ENCODE measurements at regions not wholly inside any gene's neighbourhood (a gene's known extent, or its start where the extent isn't known, plus 50 kb on each side); places are given as distances from the start of the nearest gene placed in this dataset.

- DNase-seq (ENCODE audit: low read depth, low spot score) = no peak
- TF ChIP-seq YY1 (IDR thresholded peaks at IDR 0.05; ENCODE audit: insufficient read depth, insufficient read length) = no peak
- TF ChIP-seq ZNF274 (IDR thresholded peaks at IDR 0.05; ENCODE audit: low read depth, low read length) = no peak
- no peak for TF ChIP-seq SUZ12 (IDR thresholded peaks at IDR 0.05; ENCODE audit: extremely low read depth, insufficient read depth, insufficient read length)
Observed at GRCh38 chr21:19590044-19590443, 1186.5 kb upstream of the TMPRSS15 start.

GRCh38 chr21:19603011-19603593 lies 1199.5 kb upstream of the TMPRSS15 start:
- H3K4me3 ChIP-seq (ENCODE audit: insufficient read length, low read depth) = no peak overlapping the region
- H3K4me1 ChIP-seq (ENCODE audit: insufficient read depth, insufficient read length) = no peaks in the 10 kb centered on the region
- no peak for DNase-seq (ENCODE audit: low read depth, low spot score)
- H3K36me3 ChIP-seq (ENCODE audit: insufficient read depth, insufficient read length, low read length) = no peaks in the 10 kb centered on the region
- TF ChIP-seq ZNF274 (IDR thresholded peaks at IDR 0.05; ENCODE audit: low read depth, low read length) (no peak), YY1 (IDR thresholded peaks at IDR 0.05; ENCODE audit: insufficient read depth, insufficient read length) (no peak), SUZ12 (IDR thresholded peaks at IDR 0.05; ENCODE audit: extremely low read depth, insufficient read depth, insufficient read length) (no peak)
- H3K9ac ChIP-seq (ENCODE audit: insufficient read length, low read depth) = no peak overlapping the region
- no peaks in the 10 kb centered on the region for H3K9me3 ChIP-seq (ENCODE audit: insufficient read depth, low read length)
- H3K27me3 ChIP-seq (ENCODE audit: insufficient read depth, insufficient read length) = no peaks in the 10 kb centered on the region

More at GRCh38 chr21:19590044-19590443, 1186.5 kb upstream of the TMPRSS15 start:
- no peaks in the 10 kb centered on the region for H3K27me3 ChIP-seq (ENCODE audit: insufficient read depth, insufficient read length)
- no peaks in the 10 kb centered on the region for H3K9me3 ChIP-seq (ENCODE audit: insufficient read depth, low read length)
- no peaks in the 10 kb centered on the region for H3K36me3 ChIP-seq (ENCODE audit: insufficient read depth, insufficient read length, low read length)
- H3K4me3 ChIP-seq (ENCODE audit: insufficient read length, low read depth) = no peak overlapping the region
- no peaks in the 10 kb centered on the region for H3K4me1 ChIP-seq (ENCODE audit: insufficient read depth, insufficient read length)
- no peak overlapping the region for H3K9ac ChIP-seq (ENCODE audit: insufficient read length, low read depth)

GRCh38 chr21:19608101-19608621 lies 1204.6 kb upstream of the TMPRSS15 start:
- H3K9me3 ChIP-seq (ENCODE audit: insufficient read depth, low read length) = no peaks in the 10 kb centered on the region
- no peaks in the 10 kb centered on the region for H3K36me3 ChIP-seq (ENCODE audit: insufficient read depth, insufficient read length, low read length)
- H3K27me3 ChIP-seq (ENCODE audit: insufficient read depth, insufficient read length) = no peaks in the 10 kb centered on the region
- no peaks in the 10 kb centered on the region for H3K4me1 ChIP-seq (ENCODE audit: insufficient read depth, insufficient read length)
- DNase-seq (ENCODE audit: low read depth, low spot score) = no peak
- TF ChIP-seq YY1 (IDR thresholded peaks at IDR 0.05; ENCODE audit: insufficient read depth, insufficient read length) (no peak), SUZ12 (IDR thresholded peaks at IDR 0.05; ENCODE audit: extremely low read depth, insufficient read depth, insufficient read length) (no peak), ZNF274 (IDR thresholded peaks at IDR 0.05; ENCODE audit: low read depth, low read length) (no peak)
- H3K9ac ChIP-seq (ENCODE audit: insufficient read length, low read depth) = no peak overlapping the region
- no peak overlapping the region for H3K4me3 ChIP-seq (ENCODE audit: insufficient read length, low read depth)

GRCh38 chr21:19609611-19610010 lies 1206.0 kb upstream of the TMPRSS15 start:
- Histone ChIP-seq H3K36me3 (ENCODE audit: insufficient read depth, insufficient read length, low read length) (no peaks in the 10 kb centered on the region), H3K9ac (ENCODE audit: insufficient read length, low read depth) (no peak overlapping the region), H3K9me3 (ENCODE audit: insufficient read depth, low read length) (no peaks in the 10 kb centered on the region), H3K4me1 (ENCODE audit: insufficient read depth, insufficient read length) (no peaks in the 10 kb centered on the region), H3K4me3 (ENCODE audit: insufficient read length, low read depth) (no peak overlapping the region), H3K27me3 (ENCODE audit: insufficient read depth, insufficient read length) (no peaks in the 10 kb centered on the region)
- DNase-seq (ENCODE audit: low read depth, low spot score) = no peak
- TF ChIP-seq SUZ12 (IDR thresholded peaks at IDR 0.05; ENCODE audit: extremely low read depth, insufficient read depth, insufficient read length) = no peak
- TF ChIP-seq ZNF274 (IDR thresholded peaks at IDR 0.05; ENCODE audit: low read depth, low read length) = no peak
- no peak for TF ChIP-seq YY1 (IDR thresholded peaks at IDR 0.05; ENCODE audit: insufficient read depth, insufficient read length)

- Histone ChIP-seq H3K36me3 (ENCODE audit: insufficient read depth, insufficient read length, low read length) (no peaks in the 10 kb centered on the region), H3K9ac (ENCODE audit: insufficient read length, low read depth) (no peak overlapping the region), H3K9me3 (ENCODE audit: insufficient read depth, low read length) (no peaks in the 10 kb centered on the region), H3K27me3 (ENCODE audit: insufficient read depth, insufficient read length) (no peaks in the 10 kb centered on the region), H3K4me1 (ENCODE audit: insufficient read depth, insufficient read length) (no peaks in the 10 kb centered on the region), H3K4me3 (ENCODE audit: insufficient read length, low read depth) (no peak overlapping the region)
- TF ChIP-seq SUZ12 (IDR thresholded peaks at IDR 0.05; ENCODE audit: extremely low read depth, insufficient read depth, insufficient read length) (no peak), YY1 (IDR thresholded peaks at IDR 0.05; ENCODE audit: insufficient read depth, insufficient read length) (no peak), ZNF274 (IDR thresholded peaks at IDR 0.05; ENCODE audit: low read depth, low read length) (no peak)
- DNase-seq (ENCODE audit: low read depth, low spot score) = no peak
Observed at GRCh38 chr21:19621837-19622496, 1218.4 kb upstream of the TMPRSS15 start.

- no peak for TF ChIP-seq ZNF274 (IDR thresholded peaks at IDR 0.05; ENCODE audit: low read depth, low read length)
- H3K4me3 ChIP-seq (ENCODE audit: insufficient read length, low read depth) = no peak overlapping the region
- no peak for DNase-seq (ENCODE audit: low read depth, low spot score)
- H3K27me3 ChIP-seq (ENCODE audit: insufficient read depth, insufficient read length) = no peaks in the 10 kb centered on the region
- H3K36me3 ChIP-seq (ENCODE audit: insufficient read depth, insufficient read length, low read length) = no peaks in the 10 kb centered on the region
- no peaks in the 10 kb centered on the region for H3K9me3 ChIP-seq (ENCODE audit: insufficient read depth, low read length)
- no peak overlapping the region for H3K9ac ChIP-seq (ENCODE audit: insufficient read length, low read depth)
- H3K4me1 ChIP-seq (ENCODE audit: insufficient read depth, insufficient read length) = no peaks in the 10 kb centered on the region
Observed at GRCh38 chr21:19640964-19641363, 1237.4 kb upstream of the TMPRSS15 start.

- DNase-seq (ENCODE audit: low read depth, low spot score) = no peak
- Histone ChIP-seq H3K9ac (ENCODE audit: insufficient read length, low read depth) (no peak overlapping the region), H3K4me1 (ENCODE audit: insufficient read depth, insufficient read length) (no peaks in the 10 kb centered on the region), H3K9me3 (ENCODE audit: insufficient read depth, low read length) (no peaks in the 10 kb centered on the region), H3K27me3 (ENCODE audit: insufficient read depth, insufficient read length) (no peaks in the 10 kb centered on the region), H3K36me3 (ENCODE audit: insufficient read depth, insufficient read length, low read length) (no peaks in the 10 kb centered on the region), H3K4me3 (ENCODE audit: insufficient read length, low read depth) (no peak overlapping the region)
- TF ChIP-seq SUZ12 (IDR thresholded peaks at IDR 0.05; ENCODE audit: extremely low read depth, insufficient read depth, insufficient read length) (no peak), YY1 (IDR thresholded peaks at IDR 0.05; ENCODE audit: insufficient read depth, insufficient read length) (no peak), ZNF274 (IDR thresholded peaks at IDR 0.05; ENCODE audit: low read depth, low read length) (no peak)
Observed at GRCh38 chr21:19648391-19648790, 1244.8 kb upstream of the TMPRSS15 start.

All from NT2/D1 (cell line).